ENCODE measurements at regions not wholly inside any gene's neighbourhood (a gene's known extent, or its start where the extent isn't known, plus 50 kb on each side); places are given as distances from the start of the nearest gene placed in this dataset.

DNA sequence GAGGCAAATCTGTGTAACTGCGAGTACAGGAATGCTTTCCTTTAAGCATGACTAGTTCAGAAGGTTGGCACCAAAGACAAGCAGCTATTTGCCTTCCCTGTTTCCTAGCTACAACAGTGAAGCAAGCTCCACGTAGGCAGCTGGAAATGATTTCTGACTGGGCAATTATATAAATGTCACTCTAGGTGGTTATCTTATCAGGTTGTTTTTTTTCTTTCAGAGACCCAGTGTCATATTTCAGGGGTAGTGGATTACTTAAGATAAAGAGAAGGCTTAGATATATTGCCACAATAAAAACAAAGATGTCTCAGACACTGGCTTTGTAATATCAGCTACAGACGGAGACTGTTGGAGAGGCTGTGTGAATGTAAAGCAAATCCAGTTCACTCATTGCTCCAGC lies 748.9 kb upstream of the NXPH2 start:
- DNase-seq (ENCODE audit: extremely low spot score in 2 of 2), result no peak
- TF ChIP-seq POLR2A (IDR thresholded peaks at IDR 0.05) (no peak), POLR2AphosphoS5 (IDR thresholded peaks at IDR 0.05; ENCODE audit: insufficient read depth in 1 of 2, low read depth in 1 of 2) (no peak)
- TF ChIP-seq, protein P1, sequence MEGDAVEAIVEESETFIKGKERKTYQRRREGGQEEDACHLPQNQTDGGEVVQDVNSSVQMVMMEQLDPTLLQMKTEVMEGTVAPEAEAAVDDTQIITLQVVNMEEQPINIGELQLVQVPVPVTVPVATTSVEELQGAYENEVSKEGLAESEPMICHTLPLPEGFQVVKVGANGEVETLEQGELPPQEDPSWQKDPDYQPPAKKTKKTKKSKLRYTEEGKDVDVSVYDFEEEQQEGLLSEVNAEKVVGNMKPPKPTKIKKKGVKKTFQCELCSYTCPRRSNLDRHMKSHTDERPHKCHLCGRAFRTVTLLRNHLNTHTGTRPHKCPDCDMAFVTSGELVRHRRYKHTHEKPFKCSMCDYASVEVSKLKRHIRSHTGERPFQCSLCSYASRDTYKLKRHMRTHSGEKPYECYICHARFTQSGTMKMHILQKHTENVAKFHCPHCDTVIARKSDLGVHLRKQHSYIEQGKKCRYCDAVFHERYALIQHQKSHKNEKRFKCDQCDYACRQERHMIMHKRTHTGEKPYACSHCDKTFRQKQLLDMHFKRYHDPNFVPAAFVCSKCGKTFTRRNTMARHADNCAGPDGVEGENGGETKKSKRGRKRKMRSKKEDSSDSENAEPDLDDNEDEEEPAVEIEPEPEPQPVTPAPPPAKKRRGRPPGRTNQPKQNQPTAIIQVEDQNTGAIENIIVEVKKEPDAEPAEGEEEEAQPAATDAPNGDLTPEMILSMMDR (IDR thresholded peaks at IDR 0.05), result no peak
- H3K9me3 ChIP-seq, result no peaks in the 10 kb centered on the region
- no peaks in the 10 kb centered on the region for H3K4me1 ChIP-seq
- H3K27me3 ChIP-seq, result no peaks in the 10 kb centered on the region
- no peak overlapping the region for H3K27ac ChIP-seq
- no peaks in the 10 kb centered on the region for H3K36me3 ChIP-seq
- H3K4me3 ChIP-seq, result no peak overlapping the region
- intact Hi-C loops (cut with DNase I), result no loop called here

DNA sequence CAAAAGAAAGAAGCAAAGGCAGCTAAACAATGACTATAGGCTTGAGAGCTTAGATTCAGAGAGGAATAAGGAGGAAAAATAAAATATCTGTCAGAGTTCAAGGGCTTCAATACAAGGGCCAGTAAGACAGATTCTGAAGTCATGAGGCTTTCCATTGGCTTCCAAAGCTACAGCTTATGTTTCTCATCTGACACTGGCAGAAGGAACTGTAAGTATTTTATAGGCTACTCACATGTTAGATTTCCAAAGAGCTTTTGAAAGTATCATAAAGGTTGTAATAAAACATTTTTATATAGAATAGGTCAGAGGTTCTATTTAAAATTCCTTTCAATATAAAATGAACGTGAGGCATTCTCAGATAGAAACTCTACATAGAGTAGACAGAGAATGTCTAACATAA lies 746.6 kb upstream of the NXPH2 start:
- TF ChIP-seq POLR2AphosphoS5 (IDR thresholded peaks at IDR 0.05; ENCODE audit: insufficient read depth in 1 of 2, low read depth in 1 of 2) (no peak), POLR2A (IDR thresholded peaks at IDR 0.05) (no peak)
- TF ChIP-seq, protein P1 (IDR thresholded peaks at IDR 0.05), result no peak
- Histone ChIP-seq H3K27ac (no peak overlapping the region), H3K36me3 (no peaks in the 10 kb centered on the region), H3K4me3 (no peak overlapping the region), H3K4me1 (no peaks in the 10 kb centered on the region), H3K27me3 (no peaks in the 10 kb centered on the region), H3K9me3 (no peaks in the 10 kb centered on the region)
- intact Hi-C loops (cut with DNase I), result no loop called here
- no peak for DNase-seq (ENCODE audit: extremely low spot score in 2 of 2)

DNA sequence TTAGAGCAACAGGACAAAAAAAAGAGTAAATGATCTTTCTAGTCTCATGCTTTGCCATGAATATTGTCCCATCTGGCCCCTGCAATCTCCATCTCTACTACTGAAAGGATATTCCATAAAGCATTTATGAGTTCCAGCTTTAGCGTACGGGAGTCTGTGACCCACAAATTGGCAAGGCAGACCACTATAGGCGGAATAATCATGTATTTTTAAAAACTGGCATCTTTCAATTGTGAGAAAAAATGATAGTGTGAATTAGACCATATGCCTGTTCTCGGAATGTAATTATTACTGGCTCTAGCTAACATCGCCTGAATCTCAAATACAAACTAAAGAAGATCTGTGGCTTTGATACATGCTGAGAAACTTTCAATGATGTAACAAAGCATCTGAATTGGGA lies 738.1 kb upstream of the NXPH2 start:
- intact Hi-C loops (cut with DNase I), result no loop called here
- no peaks in the 10 kb centered on the region for H3K27me3 ChIP-seq
- DNase-seq (ENCODE audit: extremely low spot score in 2 of 2), result no peak
- no peaks in the 10 kb centered on the region for H3K9me3 ChIP-seq
- no peaks in the 10 kb centered on the region for H3K36me3 ChIP-seq
- no peak overlapping the region for H3K4me3 ChIP-seq
- TF ChIP-seq POLR2A (IDR thresholded peaks at IDR 0.05) (no peak), POLR2AphosphoS5 (IDR thresholded peaks at IDR 0.05; ENCODE audit: insufficient read depth in 1 of 2, low read depth in 1 of 2) (no peak)
- TF ChIP-seq, protein P1 (IDR thresholded peaks at IDR 0.05), result no peak
- H3K4me1 ChIP-seq, result no peaks in the 10 kb centered on the region
- no peak overlapping the region for H3K27ac ChIP-seq

DNA sequence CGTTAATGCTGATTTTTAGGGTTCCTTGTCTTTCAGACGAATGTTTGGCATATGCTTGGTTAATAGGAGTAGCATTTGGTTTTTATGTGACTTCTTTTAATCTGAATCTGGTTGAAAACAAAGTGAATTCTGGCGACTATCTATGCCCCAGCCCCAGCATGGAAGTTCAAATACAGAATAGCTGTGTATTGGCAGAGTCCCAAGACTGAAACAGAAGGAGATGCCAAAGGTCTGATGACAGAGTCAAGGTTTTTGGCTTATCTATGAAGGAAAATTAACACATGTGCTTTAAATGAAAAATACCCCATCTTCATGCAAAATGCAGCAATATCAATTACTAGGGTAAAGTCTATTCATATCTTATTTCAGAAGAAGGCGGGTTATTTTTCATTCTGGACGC lies 734.8 kb upstream of the NXPH2 start:
- no peak overlapping the region for H3K27ac ChIP-seq
- no peaks in the 10 kb centered on the region for H3K27me3 ChIP-seq
- no peaks in the 10 kb centered on the region for H3K9me3 ChIP-seq
- TF ChIP-seq, protein P1 (IDR thresholded peaks at IDR 0.05), result no peak
- TF ChIP-seq POLR2A (IDR thresholded peaks at IDR 0.05) (no peak), POLR2AphosphoS5 (IDR thresholded peaks at IDR 0.05; ENCODE audit: insufficient read depth in 1 of 2, low read depth in 1 of 2) (no peak)
- intact Hi-C loops (cut with DNase I), result no loop called here
- no peaks in the 10 kb centered on the region for H3K4me1 ChIP-seq
- no peaks in the 10 kb centered on the region for H3K36me3 ChIP-seq
- H3K4me3 ChIP-seq, result no peak overlapping the region
- no peak for DNase-seq (ENCODE audit: extremely low spot score in 2 of 2)

DNA sequence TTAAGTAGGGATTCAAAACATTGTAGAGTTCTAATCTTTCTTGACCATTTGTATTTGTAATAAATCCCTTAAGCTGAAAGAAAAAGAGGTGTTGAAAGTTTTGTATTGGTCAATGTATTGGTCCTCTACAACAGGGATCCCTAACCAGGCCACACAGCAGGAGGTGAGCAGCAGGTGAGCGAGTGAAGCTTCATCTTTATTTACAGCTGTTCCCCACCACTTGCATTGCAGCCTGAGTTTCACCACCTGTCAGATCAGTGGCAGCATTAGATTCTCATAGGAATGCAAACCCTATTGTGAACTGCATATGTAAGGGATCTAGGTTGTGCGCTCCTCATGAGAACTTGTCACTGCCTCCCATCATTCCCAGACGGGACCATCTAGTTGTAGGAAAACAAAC lies 715.7 kb upstream of the NXPH2 start:
- H3K9me3 ChIP-seq, result no peaks in the 10 kb centered on the region
- TF ChIP-seq, protein P1 (IDR thresholded peaks at IDR 0.05), result no peak
- no peak for TF ChIP-seq POLR2A (IDR thresholded peaks at IDR 0.05)
- no peak for TF ChIP-seq POLR2AphosphoS5 (IDR thresholded peaks at IDR 0.05; ENCODE audit: insufficient read depth in 1 of 2, low read depth in 1 of 2)
- intact Hi-C loops (cut with DNase I), result no loop called here

More for the DNA sequence above, 715.7 kb upstream of the NXPH2 start:
- H3K27me3 ChIP-seq, result no peaks in the 10 kb centered on the region
- no peak for DNase-seq (ENCODE audit: extremely low spot score in 2 of 2)
- no peaks in the 10 kb centered on the region for H3K4me1 ChIP-seq
- no peak overlapping the region for H3K4me3 ChIP-seq
- H3K27ac ChIP-seq, result no peak overlapping the region
- no peaks in the 10 kb centered on the region for H3K36me3 ChIP-seq

Data from vagina (tissue), 2 donors.